Epithelial cell of proximal tubule (primary cell): ENCODE measurements at regions not wholly inside any gene's neighbourhood (a gene's known extent, or its start where the extent isn't known, plus 50 kb on each side); places are given as distances from the start of the nearest gene placed in this dataset.

ENCODE experiments used
- DNase-seq: peaks from one replicate; pipeline ENCODE4 v3.0.0-alpha.2; 2011; ENCODE audit warnings: low read depth
- H3K4me3 ChIP-seq: 2 replicates; pipeline ENCODE4 v1.5.1; 2011; ENCODE audit warnings: low read depth, mild to moderate bottlenecking, low read length
- CTCF ChIP-seq: conservative IDR thresholded peaks from 2 replicates; pipeline ENCODE4 v1.5.1; 2012; ENCODE audit warnings: low read depth, mild to moderate bottlenecking, low read length

GRCh38 chr13:80630685-80631121, 289.8 kb upstream of the SPRY2 start:
- TF ChIP-seq CTCF: no peak
- H3K4me3 ChIP-seq: no peak overlapping the region
- no peak for DNase-seq

DNA sequence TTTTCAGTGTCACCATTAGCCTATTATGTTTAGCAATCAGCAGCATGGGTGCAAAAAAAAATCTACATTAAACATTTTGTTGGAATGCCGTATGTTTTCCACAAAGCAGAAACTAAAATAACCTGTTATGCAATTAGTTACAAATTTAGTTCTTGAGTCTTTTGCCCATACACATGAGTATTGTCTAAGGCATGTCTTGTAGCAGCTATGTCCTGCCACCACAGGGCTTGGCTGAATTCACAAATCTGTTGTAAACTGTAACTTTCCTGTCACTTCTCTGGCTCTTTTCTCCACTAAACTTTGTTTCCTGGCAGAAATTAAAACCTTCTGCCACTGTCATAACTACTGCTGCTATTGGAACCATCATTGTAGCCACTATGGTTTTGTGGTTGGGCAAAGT, 277.9 kb upstream of the SPRY2 start:
- H3K4me3 ChIP-seq: no peak overlapping the region
- TF ChIP-seq CTCF: no peak
- no peak for DNase-seq

DNA sequence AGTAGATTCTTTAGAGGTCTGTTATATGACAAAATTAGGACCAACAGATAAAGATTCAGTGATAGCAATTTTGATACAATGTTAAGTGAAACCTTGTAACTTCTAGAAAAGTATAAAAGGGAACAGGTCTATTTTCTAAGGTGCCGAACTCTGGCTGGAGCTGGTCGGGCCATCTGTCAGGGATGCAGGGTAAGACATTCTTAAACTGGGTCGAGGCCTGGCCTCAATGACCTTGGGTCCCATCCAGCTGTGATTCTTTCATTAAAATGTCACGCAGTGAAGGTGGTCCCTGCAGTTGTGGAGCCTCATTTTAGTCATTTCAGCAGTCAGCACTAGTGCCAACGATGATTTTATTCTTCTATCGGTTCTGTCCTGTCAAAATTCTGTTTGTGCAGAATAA, 271.9 kb upstream of the SPRY2 start:
- H3K4me3 ChIP-seq: no peak overlapping the region
- TF ChIP-seq CTCF: no peak
- no peak for DNase-seq

- H3K4me3 ChIP-seq: no peak overlapping the region
- no peak for TF ChIP-seq CTCF
- no peak for DNase-seq
Observed at GRCh38 chr13:80611310-80611709, 270.4 kb upstream of the SPRY2 start.

DNA sequence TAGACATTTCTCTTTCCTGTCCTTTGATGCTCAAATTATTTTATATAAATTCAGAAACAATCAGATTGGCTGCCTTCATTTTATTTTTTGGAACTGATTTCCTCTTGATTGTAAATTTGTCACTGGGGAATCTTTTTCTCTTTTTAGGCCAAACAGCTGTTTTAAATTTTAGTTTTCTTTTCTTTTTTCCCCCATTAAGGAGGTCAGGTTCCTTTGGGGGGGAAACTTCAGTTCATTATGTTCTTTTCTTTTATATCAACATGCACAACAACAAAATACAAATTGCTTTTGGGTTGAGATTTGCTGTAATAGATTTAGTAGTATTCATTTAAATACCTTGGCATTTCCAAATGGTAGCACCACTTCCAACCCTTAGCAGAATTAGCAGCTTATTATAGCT, 264.8 kb upstream of the SPRY2 start:
- no peak overlapping the region for H3K4me3 ChIP-seq
- TF ChIP-seq CTCF: no peak
- DNase-seq: no peak

DNA sequence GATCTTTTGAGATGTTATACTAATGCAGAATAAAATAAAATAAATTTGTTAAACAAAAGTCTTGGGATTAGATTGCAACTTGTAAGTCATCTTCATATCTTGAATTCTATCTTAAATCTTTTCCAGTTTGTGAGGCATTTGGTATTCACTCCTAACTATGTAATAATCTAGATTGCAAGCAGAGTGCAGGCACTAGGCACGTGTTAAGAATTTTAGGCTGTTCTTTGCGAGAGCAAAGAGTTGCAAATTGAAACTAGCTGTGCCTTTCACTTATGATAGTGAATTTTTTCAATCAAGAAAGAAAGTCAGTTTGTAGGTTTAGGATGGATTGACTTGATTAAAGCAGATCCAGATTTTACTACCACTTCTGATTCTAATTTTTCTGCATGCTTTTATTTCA, 264.1 kb upstream of the SPRY2 start:
- TF ChIP-seq CTCF: no peak
- H3K4me3 ChIP-seq: no peak overlapping the region
- no peak for DNase-seq

DNA sequence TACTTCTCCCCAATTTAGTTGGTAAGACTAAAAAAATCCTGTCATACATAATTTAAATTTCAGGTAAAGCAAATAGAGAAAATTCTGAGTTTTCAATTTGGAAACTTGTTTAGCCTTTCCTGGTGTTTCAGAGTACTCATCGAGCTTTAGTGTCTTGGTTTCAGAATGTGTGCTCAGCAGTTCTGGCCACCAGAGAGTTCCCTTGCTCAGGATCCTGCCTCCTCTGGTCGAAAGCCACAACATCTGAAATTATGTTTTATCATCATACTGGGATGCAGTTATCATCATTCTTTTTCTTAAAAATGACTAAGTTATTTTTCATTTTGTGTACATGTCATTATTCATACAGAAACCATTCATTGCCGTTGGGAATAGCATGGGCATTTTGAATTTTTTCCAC, 263.2 kb upstream of the SPRY2 start:
- no peak overlapping the region for H3K4me3 ChIP-seq
- TF ChIP-seq CTCF: no peak
- DNase-seq: no peak
